HG03060 (cell line): ENCODE measurements at regions not wholly inside any gene's neighbourhood (a gene's known extent, or its start where the extent isn't known, plus 50 kb on each side); places are given as distances from the start of the nearest gene placed in this dataset.

Source experiments
- ATAC-seq: cut with Tn5 transposase; IDR thresholded peaks from one replicate; pipeline ENCODE4 v1.9.1; 2021; ENCODE audit warnings: low read depth, moderate number of reproducible peaks; ENCODE audit not compliant: unreplicated experiment

DNA sequence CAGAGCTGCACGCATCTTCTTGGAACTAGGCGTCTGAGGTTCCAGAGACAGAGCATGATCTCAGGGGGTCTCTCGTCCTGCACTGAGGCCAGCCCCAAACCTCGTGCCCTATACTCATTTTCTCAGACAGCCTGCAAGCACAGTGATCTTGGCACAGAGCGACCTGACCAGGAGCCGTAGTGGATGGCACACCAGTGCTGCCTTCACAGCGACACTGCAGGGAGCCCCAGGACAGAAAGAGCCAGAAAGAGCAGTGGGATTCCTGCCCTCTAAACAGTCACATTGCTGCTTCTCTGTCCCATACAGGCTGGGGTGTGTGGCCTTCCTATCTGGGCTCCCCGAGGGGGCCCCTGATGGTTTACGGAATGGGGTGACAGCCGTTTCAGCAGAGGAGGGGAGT is 131.0 kb downstream of the RBFOX3 start:
- ATAC-seq = no peak

DNA sequence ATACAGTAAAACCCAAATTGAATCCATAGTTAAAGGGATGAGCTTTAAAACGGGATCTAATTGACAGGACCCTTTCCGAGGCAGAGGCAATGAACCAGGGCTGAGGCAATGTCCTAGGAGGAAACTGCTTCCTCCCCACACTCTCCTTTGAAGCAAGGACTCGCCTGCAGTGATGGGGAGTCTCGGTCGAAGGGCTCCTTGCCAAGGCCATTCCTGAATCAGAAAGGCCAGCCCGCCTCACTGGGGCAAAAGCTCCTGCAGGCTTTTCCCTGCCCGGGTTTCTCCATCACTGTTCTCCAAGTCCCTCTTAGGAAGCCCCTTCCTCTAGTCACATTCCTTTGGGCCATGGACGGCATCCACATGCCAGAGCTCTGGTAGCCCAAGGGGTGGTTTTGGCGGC is 132.0 kb downstream of the RBFOX3 start:
- no peak for ATAC-seq

DNA sequence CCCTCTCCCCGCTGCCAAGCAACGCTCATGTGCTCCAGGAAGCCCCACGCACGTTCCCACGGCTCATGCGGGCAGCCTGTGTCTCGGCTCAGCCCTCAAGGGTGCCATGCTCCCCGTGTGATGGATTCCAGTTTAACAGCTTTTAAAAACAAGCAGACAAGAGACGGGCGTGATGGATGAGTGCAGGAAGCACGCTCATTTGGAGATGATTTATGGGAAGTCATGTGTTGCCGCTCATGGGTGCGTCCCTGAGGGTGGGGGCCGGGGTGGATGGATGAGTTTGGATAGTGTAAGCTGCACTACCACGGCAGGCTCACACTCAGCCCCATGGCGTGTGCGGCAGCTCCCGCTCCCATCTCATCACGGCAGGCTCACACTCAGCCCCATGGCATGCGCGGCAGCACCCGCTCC is 132.8 kb downstream of the RBFOX3 start:
- no peak for ATAC-seq

DNA sequence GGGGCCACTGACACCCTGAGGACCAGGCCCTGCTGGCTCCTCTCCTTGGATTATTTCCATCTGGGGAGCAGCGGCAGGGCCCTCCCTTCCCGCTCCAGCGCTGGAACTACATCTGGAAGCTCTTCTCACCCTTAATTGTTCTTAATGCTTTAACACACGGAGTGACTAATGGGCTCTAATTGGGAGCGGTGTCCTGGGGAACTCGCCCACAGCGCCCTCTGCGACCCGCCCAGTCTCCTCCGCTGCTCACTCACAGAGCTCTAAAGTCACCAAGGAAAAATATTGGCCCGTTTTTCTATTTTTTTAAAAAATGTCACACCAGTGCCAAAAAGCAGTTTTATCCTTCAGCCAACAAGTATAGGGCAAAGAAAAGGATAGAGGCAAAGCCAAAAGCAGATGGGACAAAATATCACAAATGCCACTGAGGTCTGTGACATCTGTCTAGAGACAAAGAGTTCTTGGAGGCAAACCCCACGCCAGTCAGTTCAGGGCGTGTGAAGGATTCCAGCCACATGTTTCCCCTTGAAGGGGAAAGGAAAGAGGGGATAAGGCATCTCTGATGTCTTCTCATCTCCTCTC is 134.7 kb downstream of the RBFOX3 start:
- ATAC-seq = no peak

DNA sequence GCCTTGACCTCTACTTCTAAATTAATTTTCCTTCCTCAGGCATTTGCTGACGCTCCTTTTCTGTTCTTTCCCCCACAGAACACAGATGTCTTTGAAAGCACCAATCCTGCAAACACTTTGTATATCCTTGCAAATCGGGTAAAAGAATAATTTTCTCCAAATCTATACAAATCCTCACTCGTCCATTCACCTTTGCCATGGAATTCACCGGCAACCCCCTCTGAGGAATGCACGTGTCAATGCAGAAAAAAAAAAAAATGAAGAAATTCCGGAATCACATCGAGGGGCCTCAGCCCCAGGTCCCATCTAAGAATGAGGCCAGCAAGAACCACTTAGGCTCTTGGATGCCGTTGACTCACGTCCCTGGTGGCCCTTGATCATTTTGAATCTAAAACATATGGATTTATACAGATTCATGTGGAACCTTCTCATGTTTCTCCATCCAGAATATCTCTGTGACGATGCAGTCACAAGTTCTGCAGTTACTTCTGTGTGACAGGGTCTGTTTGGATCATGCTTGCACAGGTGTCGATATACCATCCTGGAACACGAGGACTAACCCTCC is 136.9 kb downstream of the RBFOX3 start:
- ATAC-seq = no peak

DNA sequence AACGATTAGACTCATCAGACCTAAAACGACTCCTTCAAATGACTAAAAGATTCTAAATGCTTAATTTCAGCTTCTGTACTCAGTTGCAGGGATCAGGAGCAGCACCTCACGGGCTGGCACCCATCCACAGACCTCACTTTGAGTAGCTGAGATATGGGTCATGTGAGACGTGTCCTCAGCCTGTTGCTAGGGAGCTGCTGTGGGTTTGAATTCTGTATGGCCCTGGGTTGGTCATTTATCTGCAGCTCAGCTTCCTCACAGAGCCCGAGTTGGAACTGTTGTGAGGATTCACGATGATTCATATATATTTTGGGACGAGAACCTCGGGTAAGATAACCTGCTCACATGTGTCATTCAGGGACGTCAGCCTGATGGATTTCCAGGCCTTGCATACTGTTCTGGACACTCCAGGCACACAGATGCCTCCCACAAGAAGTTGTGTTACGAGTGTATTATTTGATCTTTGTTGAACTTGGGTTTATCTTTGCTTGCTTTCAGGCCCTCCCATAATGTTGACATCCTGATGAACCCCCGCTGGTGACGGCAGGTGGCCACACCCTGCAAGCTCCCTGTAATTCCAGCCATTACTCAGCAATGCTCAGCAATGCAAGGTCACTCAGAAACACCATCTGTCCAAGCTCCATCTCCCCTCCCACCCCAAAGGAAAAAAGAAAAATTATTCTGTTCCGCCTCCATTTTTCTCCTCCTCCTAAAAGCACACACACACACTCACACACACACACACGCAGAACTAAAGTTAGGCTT is 137.6 kb downstream of the RBFOX3 start:
- ATAC-seq = no peak

DNA sequence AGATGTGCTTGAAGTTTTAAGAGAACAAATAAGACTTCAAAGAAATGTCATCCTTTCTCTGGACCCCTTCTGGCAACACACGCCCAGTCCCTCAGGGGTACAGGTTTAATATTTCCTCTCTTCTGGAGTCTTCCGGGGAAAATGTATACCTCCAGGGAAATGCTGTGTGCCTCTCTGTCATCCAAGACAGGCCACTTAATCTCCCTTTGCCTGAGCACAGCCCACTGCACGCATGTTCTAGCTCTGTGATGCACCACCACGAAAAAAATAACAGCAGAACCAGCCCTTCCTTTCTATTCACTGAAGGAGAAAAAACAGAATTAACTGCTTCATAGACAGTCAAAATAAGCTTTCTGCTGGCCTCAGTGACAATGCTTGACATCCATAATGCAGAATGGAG is 140.1 kb downstream of the RBFOX3 start:
- ATAC-seq = no peak

DNA sequence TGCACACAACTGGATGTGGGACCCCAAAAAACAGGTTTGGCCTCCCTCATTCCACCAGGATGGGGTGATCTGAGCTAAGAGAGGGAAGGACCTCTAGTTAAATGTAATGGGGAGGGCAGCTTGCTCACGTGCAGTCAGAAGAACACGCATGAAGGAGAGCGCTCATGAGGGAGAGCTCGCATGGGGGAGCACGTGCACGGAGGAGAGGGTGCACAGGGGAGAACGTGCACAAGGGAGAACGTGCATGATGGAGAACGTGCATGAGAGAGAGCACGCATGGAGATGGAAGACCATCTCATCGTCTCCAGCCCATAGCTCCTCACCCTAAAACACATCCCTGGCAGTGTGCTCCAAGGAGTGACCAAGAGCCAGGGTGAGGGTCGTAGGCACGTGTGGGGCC is 141.2 kb downstream of the RBFOX3 start:
- no peak for ATAC-seq

DNA sequence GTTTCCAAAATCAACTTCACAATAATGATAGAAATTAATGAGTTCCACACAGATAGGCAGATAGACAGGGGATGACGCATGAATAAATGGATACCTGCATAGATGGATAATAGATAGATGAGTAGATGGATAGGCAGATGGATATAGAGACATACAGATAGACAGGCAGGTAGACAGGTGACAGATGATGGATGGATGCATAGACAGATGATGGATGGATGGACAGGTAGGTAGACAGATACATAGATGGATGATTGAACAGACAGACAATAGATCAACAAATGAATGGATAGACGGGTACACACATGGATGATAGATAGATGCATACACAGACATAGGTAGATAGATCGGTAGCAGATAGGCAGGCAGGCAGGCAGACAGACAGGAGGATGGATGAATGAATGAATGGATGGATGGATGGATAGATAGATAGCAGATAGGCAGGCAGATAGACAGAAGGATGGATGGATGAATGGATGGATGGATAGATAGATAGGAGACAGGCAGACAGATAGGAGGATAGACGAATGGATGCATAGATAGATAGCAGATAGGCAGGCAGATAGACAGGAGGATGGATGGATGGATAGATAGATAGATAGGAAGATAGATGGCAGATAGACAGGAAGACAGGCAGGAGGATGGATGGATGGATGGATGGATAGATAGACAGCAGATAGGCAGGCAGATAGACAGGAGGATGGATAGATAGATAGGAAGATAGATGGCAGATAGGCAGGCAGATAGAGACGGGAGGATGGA is 142.5 kb downstream of the RBFOX3 start:
- no peak for ATAC-seq

DNA sequence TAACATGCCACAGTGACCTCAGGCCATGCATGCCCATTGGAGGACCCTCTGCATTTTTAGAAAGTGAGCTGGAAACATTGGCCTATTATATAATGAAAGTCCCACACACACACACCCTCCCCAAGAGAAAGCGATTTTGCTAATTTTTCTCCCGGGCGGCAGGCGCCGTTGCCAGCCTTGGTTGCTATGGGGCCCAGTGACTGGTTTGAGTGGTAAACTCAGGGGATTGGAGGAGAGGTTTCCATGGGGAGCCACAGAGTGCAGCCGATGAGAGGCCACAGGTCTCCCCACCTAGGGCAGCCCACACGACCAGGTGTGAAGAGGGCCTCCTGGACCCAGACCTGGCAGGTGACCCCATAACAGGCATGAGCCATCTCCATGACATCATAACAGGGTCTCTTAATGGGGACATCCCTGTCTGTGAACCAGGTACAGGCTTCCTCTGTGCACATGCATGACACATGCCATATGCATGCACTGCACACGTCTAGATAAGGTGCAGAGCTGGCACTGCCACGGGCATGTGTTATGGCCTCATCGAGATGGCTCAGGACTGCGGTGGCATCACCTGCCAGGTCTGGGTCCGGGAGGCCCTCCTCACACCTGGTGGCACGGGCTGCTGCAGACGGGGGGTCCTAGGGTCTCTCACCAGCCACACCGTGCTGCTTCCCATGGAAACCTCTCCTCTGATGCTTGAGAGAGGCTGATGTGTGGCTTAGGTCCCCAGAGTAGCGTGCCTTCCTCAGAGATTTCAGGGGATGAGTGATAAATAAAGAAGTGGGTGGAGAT is 144.1 kb downstream of the RBFOX3 start:
- no peak for ATAC-seq

DNA sequence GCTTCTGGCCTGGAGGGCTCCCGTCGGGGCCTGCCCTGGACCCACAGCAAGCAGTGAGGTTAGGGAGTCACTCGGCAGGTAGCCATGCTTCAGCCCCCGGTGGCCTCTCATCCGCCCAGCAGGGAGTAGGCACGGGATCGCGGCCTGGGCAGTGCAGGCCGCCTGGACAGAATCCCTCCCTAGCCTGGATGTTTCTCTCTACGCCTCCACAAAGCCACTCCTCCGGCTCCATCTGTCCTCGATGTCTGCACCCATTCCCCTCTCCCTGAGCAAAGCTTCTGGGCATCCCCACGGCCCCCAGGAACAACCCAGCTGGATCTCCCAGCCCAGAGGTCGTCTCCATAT is 145.2 kb downstream of the RBFOX3 start:
- no peak for ATAC-seq

DNA sequence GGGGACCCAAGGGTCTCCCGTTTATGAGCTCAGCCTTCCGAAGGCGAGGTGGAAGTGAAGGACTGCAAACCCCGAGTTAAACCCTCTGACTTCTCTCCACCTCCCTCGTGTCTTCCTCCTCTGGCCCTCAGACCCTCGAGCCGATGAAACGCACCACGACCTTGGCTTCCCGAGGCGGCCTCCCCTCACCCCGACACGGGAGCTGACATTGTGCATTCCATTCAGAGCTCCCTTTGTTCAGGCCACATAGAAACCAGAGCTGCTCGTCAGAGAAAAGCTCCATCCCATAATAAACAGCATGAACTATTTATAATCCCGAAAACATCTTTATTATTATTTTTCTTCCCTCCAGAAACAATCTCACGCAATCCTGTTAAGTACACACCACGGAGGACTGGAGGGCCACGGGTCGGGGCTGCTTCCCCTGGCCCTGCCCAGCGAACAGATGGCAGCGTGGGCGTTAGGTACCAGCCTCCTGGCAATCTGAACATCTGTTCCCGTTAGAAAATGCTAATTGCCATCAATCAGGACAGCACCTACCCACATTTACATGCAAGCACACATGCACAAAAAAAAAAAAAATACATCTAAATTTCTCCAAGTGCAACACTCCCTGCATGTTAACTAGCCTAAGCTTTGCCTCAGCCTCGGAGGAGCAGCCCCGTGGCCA is 145.7 kb downstream of the RBFOX3 start:
- ATAC-seq = no peak

DNA sequence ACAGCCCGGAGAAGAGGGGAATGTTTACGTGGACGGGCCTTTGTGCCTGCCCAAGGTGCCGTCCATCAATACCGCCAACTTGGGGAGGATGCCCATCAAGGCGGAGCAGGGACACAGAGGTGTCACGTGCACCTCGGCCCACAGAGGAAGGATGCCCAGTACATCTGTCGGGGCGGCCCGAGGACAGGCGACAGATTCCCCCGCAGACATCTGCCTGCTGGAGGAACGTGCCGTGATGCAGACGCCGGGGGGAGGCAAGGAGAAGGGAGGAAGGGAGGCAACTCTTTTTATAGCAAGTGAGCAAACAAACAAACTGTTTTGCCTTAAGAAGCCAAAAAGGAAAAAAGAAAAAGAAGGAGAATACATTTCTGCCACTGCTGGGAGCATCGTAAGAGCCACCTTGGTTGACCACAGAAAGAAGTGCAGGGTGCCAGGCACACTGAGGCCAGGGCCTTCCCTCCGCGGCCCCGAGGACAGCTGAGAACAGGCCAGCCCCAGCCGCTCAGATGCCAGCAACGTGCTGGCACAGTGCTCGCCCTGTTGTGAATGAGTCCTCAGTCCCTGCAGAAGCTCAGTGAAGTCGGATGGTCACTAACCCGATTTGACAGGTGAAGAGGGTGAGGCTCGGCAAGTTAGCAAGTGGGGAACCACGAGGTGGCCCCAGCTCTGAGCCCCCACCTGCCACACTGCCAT is 146.4 kb downstream of the RBFOX3 start:
- ATAC-seq = no peak

DNA sequence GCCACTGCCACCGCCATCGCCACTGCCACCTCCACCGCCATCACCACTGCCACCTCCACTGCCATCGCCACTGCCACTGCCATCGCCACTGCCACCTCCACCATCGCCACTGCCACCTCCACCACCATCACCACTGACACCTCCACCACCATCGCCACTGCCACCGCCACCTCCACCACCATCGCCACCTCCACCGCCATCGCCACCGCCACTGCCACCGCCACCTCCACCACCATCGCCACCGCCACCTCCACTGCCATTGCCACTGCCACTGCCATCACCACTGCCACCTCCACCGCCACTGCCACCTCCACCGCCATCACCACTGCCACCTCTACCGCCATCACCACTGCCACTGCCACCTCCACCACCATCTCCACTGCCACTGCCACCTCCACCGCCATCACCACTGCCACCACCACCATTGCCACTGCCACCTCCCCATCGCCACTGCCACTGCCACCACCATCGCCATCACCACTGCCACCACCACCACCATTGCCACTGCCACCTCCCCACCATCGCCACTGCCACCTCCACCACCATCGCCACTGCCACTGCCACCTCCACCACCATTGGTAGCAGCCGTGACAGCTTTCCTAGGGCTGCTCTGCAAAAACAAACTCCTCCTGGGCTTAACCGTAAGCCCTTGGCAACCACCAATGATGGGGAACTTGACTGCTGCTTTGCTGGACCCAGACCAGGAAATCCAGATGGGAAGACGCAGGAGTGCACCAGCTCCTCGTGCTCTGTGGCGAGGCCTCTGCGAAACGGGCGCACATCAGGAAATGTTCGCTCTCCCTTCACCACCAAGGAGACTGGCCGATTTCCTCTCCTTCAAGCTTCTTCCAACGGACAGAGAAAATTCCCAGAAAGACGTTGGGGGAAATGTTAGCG is 147.2 kb downstream of the RBFOX3 start:
- ATAC-seq = no peak

DNA sequence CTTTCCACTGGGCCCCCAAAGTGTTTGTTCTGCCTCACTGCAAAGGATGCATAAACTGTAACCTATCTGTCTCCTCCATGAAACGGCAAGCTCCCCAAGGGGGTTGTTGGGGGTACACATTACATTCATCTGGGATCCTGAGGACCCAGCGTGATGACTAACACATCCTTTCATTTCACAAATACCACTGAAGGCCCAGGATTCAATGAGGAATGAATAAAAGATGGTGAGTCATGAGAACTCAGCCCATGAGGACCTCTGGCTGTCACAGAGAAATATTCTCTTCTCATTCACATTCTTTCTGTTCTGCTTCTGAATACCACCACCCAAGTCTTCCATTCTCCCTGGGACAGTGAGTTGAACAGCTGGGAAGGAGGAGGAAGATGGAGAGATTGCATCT is 149.8 kb downstream of the RBFOX3 start:
- no peak for ATAC-seq

DNA sequence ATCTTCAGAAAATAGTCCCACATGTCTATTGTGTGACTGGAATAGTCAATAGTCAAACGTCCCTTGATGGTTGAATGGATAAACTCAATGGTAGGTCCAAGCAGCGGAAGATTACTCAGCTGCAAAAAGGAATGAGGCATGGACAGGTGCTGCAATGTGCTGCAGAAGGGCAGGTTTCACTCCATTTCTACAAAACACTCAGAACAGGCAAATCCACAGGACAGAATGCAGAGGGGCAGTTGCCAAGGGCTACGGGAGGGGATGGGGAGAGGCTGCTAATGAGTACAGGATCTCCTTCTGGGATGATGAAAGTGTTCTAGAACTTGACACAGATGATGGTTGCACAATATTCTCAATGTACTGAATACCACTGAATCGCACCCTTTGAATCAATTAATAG is 151.0 kb downstream of the RBFOX3 start:
- no peak for ATAC-seq

DNA sequence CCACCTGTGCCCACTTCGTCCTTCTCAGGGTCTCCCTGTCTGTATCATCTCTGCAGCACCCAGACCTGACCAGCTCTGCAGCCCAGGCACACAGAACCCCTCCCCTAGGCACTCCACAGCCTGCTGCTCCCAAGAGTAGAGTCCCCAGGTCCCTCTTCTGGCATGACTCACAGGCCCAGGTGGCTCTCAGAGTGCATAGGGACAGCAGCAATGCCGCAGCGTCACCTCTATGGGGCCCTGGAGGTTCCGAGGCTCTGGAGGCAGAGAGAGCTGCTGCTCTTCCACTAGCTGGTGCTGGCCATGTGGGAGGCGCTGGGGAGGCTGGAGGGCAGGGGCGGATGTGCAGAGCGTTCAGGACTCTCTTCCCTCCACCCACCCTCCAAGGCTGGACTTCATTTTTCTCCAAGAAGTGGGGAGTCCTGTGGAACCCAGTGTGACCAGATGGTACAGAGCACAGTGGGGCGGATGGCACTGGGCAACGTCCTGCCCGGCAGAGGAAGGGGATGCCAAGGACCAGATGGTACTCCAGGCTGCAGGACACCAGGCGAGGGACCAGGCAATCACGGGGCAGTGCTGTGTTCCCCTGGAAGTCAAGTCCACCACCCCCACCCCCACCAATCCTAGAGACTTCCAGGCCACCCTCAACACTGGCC is 151.7 kb downstream of the RBFOX3 start:
- no peak for ATAC-seq

DNA sequence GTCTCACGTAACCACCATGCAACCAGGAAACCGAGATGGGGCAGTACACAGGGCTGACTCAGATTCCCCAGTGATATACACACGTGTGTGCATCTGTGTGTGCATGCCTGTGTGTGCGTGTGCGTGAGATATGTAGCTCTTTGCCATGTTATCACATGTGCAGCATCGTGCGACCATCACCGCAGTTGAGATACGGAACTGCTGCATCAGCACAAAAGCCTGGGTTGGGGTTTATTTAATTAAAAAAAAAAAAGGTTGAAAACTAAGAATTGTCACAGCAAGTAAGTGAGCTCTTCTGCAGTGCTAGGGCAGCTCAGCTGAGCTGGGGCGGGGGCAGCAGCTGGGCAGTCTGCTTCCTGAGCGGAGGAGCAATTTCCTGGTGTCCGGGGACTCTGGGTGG is 152.5 kb downstream of the RBFOX3 start:
- ATAC-seq = no peak
